ENCODE measurements at regions not wholly inside any gene's neighbourhood (a gene's known extent, or its start where the extent isn't known, plus 50 kb on each side); places are given as distances from the start of the nearest gene placed in this dataset.

GRCh38 chr5:39497322-39497721, 72.5 kb upstream of the DAB2 start:
- no peak for DNase-seq (ENCODE audit: low read depth)
- H3K4me3 ChIP-seq (ENCODE audit: low read depth, low read length) = no peak overlapping the region
- no peak for TF ChIP-seq CTCF (IDR thresholded peaks at IDR 0.05; ENCODE audit: insufficient read depth, low read length)

- no peak for TF ChIP-seq CTCF (IDR thresholded peaks at IDR 0.05; ENCODE audit: insufficient read depth, low read length)
- no peak overlapping the region for H3K4me3 ChIP-seq (ENCODE audit: low read depth, low read length)
- DNase-seq (ENCODE audit: low read depth) = no peak
Measured at GRCh38 chr5:39495227-39495626, 70.4 kb upstream of the DAB2 start.

- no peak for TF ChIP-seq CTCF (IDR thresholded peaks at IDR 0.05; ENCODE audit: insufficient read depth, low read length)
- H3K4me3 ChIP-seq (ENCODE audit: low read depth, low read length) = no peak overlapping the region
- no peak for DNase-seq (ENCODE audit: low read depth)
Measured at GRCh38 chr5:39494534-39494933, 69.8 kb upstream of the DAB2 start.

GRCh38 chr5:39494107-39494510, 69.3 kb upstream of the DAB2 start:
- no peak for TF ChIP-seq CTCF (IDR thresholded peaks at IDR 0.05; ENCODE audit: insufficient read depth, low read length)
- H3K4me3 ChIP-seq (ENCODE audit: low read depth, low read length) = no peak overlapping the region
- DNase-seq (ENCODE audit: low read depth) = peak; percentile 72

GRCh38 chr5:39491210-39491609, 66.4 kb upstream of the DAB2 start:
- H3K4me3 ChIP-seq (ENCODE audit: low read depth, low read length) = no peak overlapping the region
- no peak for DNase-seq (ENCODE audit: low read depth)
- no peak for TF ChIP-seq CTCF (IDR thresholded peaks at IDR 0.05; ENCODE audit: insufficient read depth, low read length)

- TF ChIP-seq CTCF (IDR thresholded peaks at IDR 0.05; ENCODE audit: insufficient read depth, low read length) = no peak
- no peak overlapping the region for H3K4me3 ChIP-seq (ENCODE audit: low read depth, low read length)
- no peak for DNase-seq (ENCODE audit: low read depth)
Measured at GRCh38 chr5:39489263-39489662, 64.5 kb upstream of the DAB2 start.

GRCh38 chr5:39486790-39487189, 62.0 kb upstream of the DAB2 start:
- no peak overlapping the region for H3K4me3 ChIP-seq (ENCODE audit: low read depth, low read length)
- DNase-seq (ENCODE audit: low read depth) = no peak
- TF ChIP-seq CTCF (IDR thresholded peaks at IDR 0.05; ENCODE audit: insufficient read depth, low read length) = no peak

Measured in fibroblast of the aortic adventitia (primary cell).